ENCODE measurements at regions not wholly inside any gene's neighbourhood (a gene's known extent, or its start where the extent isn't known, plus 50 kb on each side); places are given as distances from the start of the nearest gene placed in this dataset.

DNA sequence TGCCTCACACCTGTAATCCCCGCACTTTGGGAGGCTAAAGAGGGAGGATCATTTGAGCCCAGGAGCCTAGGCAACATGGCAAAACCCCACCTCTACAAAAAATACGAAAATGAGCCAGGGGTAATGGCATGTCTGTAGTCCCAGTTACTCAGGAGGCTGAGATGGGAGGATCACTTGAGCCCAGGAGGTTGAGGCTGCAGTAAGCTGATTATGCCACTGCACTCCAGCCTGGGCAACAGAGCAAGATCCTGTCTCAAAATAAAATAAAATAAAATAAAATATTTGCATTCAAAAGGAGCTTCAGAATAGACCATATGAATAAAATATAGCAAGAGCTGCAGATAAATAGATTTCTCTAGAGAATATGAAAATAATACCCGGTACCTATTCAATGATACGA, 71.5 kb upstream of the ATF7IP2 start:
- Mint-ChIP-seq H3K27ac (no peak overlapping the region), H3K27me3 (ENCODE audit: insufficient read depth, low read depth, poor library complexity) (peaks cover 4% of the 10 kb centered on the region), H3K9me3 (no peaks in the 10 kb centered on the region), H3K36me3 (ENCODE audit: low read depth) (no peaks in the 10 kb centered on the region), H3K4me1 (no peaks in the 10 kb centered on the region; the same call in 2 of the 3 replicates), H3K4me3 (no peak overlapping the region)
- H3K27me3 ChIP-seq (ENCODE audit: insufficient read depth), result no peaks in the 10 kb centered on the region
- DNase-seq (ENCODE audit: low spot score) (no peak), ATAC-seq (no peak)
- no peak for TF ChIP-seq NANOG (IDR thresholded peaks at IDR 0.05; ENCODE audit: borderline replicate concordance)
- TF ChIP-seq STAT1 (IDR thresholded peaks at IDR 0.05; ENCODE audit: unreplicated experiment), result no peak
- TF ChIP-seq ZNF331 (CRISPR knock-in tag; IDR thresholded peaks at IDR 0.05; ENCODE audit: low read depth), result no peak
- no peak for TF ChIP-seq POLR2AphosphoS5 (IDR thresholded peaks at IDR 0.05; ENCODE audit: low read depth)
- no peak for TF ChIP-seq CREB1 (CRISPR knock-in tag; IDR thresholded peaks at IDR 0.05; ENCODE audit: low read depth)
- no peak for TF ChIP-seq EZH2phosphoT487 (IDR thresholded peaks at IDR 0.05; ENCODE audit: unreplicated experiment)
- TF ChIP-seq, protein P1, sequence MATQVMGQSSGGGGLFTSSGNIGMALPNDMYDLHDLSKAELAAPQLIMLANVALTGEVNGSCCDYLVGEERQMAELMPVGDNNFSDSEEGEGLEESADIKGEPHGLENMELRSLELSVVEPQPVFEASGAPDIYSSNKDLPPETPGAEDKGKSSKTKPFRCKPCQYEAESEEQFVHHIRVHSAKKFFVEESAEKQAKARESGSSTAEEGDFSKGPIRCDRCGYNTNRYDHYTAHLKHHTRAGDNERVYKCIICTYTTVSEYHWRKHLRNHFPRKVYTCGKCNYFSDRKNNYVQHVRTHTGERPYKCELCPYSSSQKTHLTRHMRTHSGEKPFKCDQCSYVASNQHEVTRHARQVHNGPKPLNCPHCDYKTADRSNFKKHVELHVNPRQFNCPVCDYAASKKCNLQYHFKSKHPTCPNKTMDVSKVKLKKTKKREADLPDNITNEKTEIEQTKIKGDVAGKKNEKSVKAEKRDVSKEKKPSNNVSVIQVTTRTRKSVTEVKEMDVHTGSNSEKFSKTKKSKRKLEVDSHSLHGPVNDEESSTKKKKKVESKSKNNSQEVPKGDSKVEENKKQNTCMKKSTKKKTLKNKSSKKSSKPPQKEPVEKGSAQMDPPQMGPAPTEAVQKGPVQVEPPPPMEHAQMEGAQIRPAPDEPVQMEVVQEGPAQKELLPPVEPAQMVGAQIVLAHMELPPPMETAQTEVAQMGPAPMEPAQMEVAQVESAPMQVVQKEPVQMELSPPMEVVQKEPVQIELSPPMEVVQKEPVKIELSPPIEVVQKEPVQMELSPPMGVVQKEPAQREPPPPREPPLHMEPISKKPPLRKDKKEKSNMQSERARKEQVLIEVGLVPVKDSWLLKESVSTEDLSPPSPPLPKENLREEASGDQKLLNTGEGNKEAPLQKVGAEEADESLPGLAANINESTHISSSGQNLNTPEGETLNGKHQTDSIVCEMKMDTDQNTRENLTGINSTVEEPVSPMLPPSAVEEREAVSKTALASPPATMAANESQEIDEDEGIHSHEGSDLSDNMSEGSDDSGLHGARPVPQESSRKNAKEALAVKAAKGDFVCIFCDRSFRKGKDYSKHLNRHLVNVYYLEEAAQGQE (IDR thresholded peaks at IDR 0.05; ENCODE audit: unreplicated experiment), result no peak
- no peak for TF ChIP-seq EZH2 (IDR thresholded peaks at IDR 0.05; ENCODE audit: low read depth, unreplicated experiment)
- H3K36me3 ChIP-seq (ENCODE audit: insufficient read depth), result no peaks in the 10 kb centered on the region
- H3K79me2 ChIP-seq (replicated peaks; ENCODE audit: insufficient read depth), result no peaks in the 10 kb centered on the region
- no peak overlapping the region for H3K4me2 ChIP-seq
- 0 out of 2 replicates have a peak, but pooled peaks cover 3% of the 10 kb centered on the region for H4K20me1 ChIP-seq (replicated peaks; ENCODE audit: insufficient read depth)
- H3K4me1 ChIP-seq (ENCODE audit: insufficient read depth), result no peaks in the 10 kb centered on the region
- no peak overlapping the region for H3K4me3 ChIP-seq
- no peaks in the 10 kb centered on the region for H3F3A ChIP-seq (replicated peaks; ENCODE audit: low read depth)
- H3K27ac ChIP-seq (ENCODE audit: low read depth), result no peak overlapping the region
- no peaks in the 10 kb centered on the region for H3K9me2 ChIP-seq (ENCODE audit: insufficient read depth)
- no peak overlapping the region for H2AFZ ChIP-seq

DNA sequence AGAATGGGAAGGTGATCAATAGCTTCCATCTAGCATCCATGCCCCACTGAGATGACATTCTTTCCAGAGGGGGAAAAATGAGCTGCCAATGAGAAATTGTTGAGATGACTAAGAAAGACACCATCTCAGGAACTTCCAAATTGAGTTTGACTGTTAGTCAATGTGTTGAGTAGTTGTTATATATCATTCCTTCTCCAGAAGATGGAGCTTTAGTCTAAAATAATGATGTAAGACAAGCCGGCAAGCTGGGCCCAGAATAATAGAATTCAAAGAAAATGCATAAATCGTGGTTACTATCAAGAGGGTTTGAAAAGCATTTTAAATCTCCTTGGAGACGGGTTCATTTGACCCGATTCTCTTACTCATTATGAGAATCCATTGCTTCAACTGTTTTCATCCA, 71.0 kb upstream of the ATF7IP2 start:
- Histone ChIP-seq H3K36me3 (ENCODE audit: insufficient read depth) (no peaks in the 10 kb centered on the region), H3K27me3 (ENCODE audit: insufficient read depth) (no peaks in the 10 kb centered on the region), H3K4me3 (no peak overlapping the region), H4K20me1 (replicated peaks; ENCODE audit: insufficient read depth) (0 out of 2 replicates have a peak, but pooled peaks cover 3% of the 10 kb centered on the region), H3K4me2 (no peak overlapping the region), H3K27ac (ENCODE audit: low read depth) (no peak overlapping the region), H3K9me2 (ENCODE audit: insufficient read depth) (no peaks in the 10 kb centered on the region), H2AFZ (no peak overlapping the region), H3K79me2 (replicated peaks; ENCODE audit: insufficient read depth) (no peaks in the 10 kb centered on the region), H3K4me1 (ENCODE audit: insufficient read depth) (no peaks in the 10 kb centered on the region), H3F3A (replicated peaks; ENCODE audit: low read depth) (no peaks in the 10 kb centered on the region)
- no peaks in the 10 kb centered on the region for H3K9me3 Mint-ChIP-seq
- ATAC-seq (no peak), DNase-seq (ENCODE audit: low spot score) (no peak)
- H3K27ac Mint-ChIP-seq, result no peak overlapping the region
- peaks cover 2% of the 10 kb centered on the region for H3K27me3 Mint-ChIP-seq (ENCODE audit: insufficient read depth, low read depth, poor library complexity)
- no peak overlapping the region for H3K4me3 Mint-ChIP-seq
- H3K4me1 Mint-ChIP-seq, result no peaks in the 10 kb centered on the region; the same call in 2 of the 3 replicates
- no peaks in the 10 kb centered on the region for H3K36me3 Mint-ChIP-seq (ENCODE audit: low read depth)
- TF ChIP-seq, protein P2, sequence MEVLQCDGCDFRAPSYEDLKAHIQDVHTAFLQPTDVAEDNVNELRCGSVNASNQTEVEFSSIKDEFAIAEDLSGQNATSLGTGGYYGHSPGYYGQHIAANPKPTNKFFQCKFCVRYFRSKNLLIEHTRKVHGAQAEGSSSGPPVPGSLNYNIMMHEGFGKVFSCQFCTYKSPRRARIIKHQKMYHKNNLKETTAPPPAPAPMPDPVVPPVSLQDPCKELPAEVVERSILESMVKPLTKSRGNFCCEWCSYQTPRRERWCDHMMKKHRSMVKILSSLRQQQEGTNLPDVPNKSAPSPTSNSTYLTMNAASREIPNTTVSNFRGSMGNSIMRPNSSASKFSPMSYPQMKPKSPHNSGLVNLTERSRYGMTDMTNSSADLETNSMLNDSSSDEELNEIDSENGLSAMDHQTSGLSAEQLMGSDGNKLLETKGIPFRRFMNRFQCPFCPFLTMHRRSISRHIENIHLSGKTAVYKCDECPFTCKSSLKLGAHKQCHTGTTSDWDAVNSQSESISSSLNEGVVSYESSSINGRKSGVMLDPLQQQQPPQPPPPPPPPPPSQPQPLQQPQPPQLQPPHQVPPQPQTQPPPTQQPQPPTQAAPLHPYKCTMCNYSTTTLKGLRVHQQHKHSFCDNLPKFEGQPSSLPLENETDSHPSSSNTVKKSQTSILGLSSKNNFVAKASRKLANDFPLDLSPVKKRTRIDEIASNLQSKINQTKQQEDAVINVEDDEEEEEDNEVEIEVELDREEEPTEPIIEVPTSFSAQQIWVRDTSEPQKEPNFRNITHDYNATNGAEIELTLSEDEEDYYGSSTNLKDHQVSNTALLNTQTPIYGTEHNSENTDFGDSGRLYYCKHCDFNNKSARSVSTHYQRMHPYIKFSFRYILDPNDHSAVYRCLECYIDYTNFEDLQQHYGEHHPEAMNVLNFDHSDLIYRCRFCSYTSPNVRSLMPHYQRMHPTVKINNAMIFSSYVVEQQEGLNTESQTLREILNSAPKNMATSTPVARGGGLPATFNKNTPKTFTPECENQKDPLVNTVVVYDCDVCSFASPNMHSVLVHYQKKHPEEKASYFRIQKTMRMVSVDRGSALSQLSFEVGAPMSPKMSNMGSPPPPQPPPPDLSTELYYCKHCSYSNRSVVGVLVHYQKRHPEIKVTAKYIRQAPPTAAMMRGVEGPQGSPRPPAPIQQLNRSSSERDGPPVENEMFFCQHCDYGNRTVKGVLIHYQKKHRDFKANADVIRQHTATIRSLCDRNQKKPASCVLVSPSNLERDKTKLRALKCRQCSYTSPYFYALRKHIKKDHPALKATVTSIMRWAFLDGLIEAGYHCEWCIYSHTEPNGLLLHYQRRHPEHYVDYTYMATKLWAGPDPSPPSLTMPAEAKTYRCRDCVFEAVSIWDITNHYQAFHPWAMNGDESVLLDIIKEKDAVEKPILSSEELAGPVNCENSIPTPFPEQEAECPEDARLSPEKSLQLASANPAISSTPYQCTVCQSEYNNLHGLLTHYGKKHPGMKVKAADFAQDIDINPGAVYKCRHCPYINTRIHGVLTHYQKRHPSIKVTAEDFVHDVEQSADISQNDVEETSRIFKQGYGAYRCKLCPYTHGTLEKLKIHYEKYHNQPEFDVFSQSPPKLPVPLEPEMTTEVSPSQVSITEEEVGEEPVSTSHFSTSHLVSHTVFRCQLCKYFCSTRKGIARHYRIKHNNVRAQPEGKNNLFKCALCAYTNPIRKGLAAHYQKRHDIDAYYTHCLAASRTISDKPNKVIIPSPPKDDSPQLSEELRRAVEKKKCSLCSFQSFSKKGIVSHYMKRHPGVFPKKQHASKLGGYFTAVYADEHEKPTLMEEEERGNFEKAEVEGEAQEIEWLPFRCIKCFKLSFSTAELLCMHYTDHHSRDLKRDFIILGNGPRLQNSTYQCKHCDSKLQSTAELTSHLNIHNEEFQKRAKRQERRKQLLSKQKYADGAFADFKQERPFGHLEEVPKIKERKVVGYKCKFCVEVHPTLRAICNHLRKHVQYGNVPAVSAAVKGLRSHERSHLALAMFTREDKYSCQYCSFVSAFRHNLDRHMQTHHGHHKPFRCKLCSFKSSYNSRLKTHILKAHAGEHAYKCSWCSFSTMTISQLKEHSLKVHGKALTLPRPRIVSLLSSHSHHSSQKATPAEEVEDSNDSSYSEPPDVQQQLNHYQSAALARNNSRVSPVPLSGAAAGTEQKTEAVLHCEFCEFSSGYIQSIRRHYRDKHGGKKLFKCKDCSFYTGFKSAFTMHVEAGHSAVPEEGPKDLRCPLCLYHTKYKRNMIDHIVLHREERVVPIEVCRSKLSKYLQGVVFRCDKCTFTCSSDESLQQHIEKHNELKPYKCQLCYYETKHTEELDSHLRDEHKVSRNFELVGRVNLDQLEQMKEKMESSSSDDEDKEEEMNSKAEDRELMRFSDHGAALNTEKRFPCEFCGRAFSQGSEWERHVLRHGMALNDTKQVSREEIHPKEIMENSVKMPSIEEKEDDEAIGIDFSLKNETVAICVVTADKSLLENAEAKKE (CRISPR knock-in tag; IDR thresholded peaks at IDR 0.05), result no peak
- TF ChIP-seq, protein P3, sequence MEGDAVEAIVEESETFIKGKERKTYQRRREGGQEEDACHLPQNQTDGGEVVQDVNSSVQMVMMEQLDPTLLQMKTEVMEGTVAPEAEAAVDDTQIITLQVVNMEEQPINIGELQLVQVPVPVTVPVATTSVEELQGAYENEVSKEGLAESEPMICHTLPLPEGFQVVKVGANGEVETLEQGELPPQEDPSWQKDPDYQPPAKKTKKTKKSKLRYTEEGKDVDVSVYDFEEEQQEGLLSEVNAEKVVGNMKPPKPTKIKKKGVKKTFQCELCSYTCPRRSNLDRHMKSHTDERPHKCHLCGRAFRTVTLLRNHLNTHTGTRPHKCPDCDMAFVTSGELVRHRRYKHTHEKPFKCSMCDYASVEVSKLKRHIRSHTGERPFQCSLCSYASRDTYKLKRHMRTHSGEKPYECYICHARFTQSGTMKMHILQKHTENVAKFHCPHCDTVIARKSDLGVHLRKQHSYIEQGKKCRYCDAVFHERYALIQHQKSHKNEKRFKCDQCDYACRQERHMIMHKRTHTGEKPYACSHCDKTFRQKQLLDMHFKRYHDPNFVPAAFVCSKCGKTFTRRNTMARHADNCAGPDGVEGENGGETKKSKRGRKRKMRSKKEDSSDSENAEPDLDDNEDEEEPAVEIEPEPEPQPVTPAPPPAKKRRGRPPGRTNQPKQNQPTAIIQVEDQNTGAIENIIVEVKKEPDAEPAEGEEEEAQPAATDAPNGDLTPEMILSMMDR (conservative IDR thresholded peaks at IDR 0.05; ENCODE audit: low read depth in 2 of 2), result no peak

Measured in GM23338 (cell line).